ENCODE measurements at regions not wholly inside any gene's neighbourhood (a gene's known extent, or its start where the extent isn't known, plus 50 kb on each side); places are given as distances from the start of the nearest gene placed in this dataset.

GRCh38 chr22:34722901-34723300 lies 343.1 kb upstream of the ISX start:
- no peaks in the 10 kb centered on the region for H3K27me3 ChIP-seq (ENCODE audit: insufficient read depth, low read length, poor library complexity, severe bottlenecking)
- Mint-ChIP-seq H3K36me3 (peaks cover 0 to 2% (median 0%) of the 10 kb centered on the region in 3 donors), H3K4me1 (no peaks in the 10 kb centered on the region), H3K27ac (no peak overlapping the region), H3K27me3 (peaks cover 8 to 9% of the 10 kb centered on the region in 2 donors), H3K4me3 (no peak overlapping the region), H3K9me3 (peaks cover 23 to 32% (median 26%) of the 10 kb centered on the region in 5 donors)
- no peaks in the 10 kb centered on the region for H3K9me3 ChIP-seq (ENCODE audit: low read length)
- no peak overlapping the region for H3K27ac ChIP-seq (ENCODE audit: low read depth, low read length)
- DNase-seq = no peak
- no peak overlapping the region for H3K4me3 ChIP-seq (ENCODE audit: low read length)
- no peaks in the 10 kb centered on the region for H3K4me1 ChIP-seq (ENCODE audit: insufficient read depth, low read length)
- POLR2A ChIA-PET = no interaction called here
- H3K36me3 ChIP-seq (ENCODE audit: insufficient read depth, low read length) = no peaks in the 10 kb centered on the region
- CTCF ChIA-PET = no interaction called here

GRCh38 chr22:34736081-34736480 lies 329.9 kb upstream of the ISX start:
- H3K4me1 ChIP-seq (ENCODE audit: insufficient read depth, low read length) = no peaks in the 10 kb centered on the region
- no peaks in the 10 kb centered on the region for H3K9me3 ChIP-seq (ENCODE audit: low read length)
- no peaks in the 10 kb centered on the region for H3K36me3 ChIP-seq (ENCODE audit: insufficient read depth, low read length)
- CTCF ChIA-PET = no interaction called here
- H3K9me3 Mint-ChIP-seq = no peaks in the 10 kb centered on the region
- POLR2A ChIA-PET = no interaction called here
- H3K27me3 ChIP-seq (ENCODE audit: insufficient read depth, low read length, poor library complexity, severe bottlenecking) = no peaks in the 10 kb centered on the region
- no peaks in the 10 kb centered on the region for H3K36me3 Mint-ChIP-seq
- H3K27ac ChIP-seq (ENCODE audit: low read depth, low read length) = no peak overlapping the region
- DNase-seq = no peak
- H3K4me3 Mint-ChIP-seq = no peak overlapping the region
- no peak overlapping the region for H3K27ac Mint-ChIP-seq
- no peaks in the 10 kb centered on the region for H3K27me3 Mint-ChIP-seq
- H3K4me1 Mint-ChIP-seq = no peaks in the 10 kb centered on the region
- no peak overlapping the region for H3K4me3 ChIP-seq (ENCODE audit: low read length)

- H3K36me3 Mint-ChIP-seq = no peaks in the 10 kb centered on the region
- CTCF ChIA-PET = interaction anchor here (0.6 kb wide), 1 partner anchor 1430 kb away, joined by 3 read pairs; no protein-coding TSS in a partner anchor
- POLR2A ChIA-PET = no interaction called here
Measured at GRCh38 chr22:34738661-34739400, 327.1 kb upstream of the ISX start.

GRCh38 chr22:34743110-34743751 lies 322.7 kb upstream of the ISX start:
- Histone ChIP-seq H3K4me1 (ENCODE audit: insufficient read depth, low read length) (no peaks in the 10 kb centered on the region), H3K4me3 (ENCODE audit: low read length) (no peak overlapping the region), H3K27me3 (ENCODE audit: insufficient read depth, low read length, poor library complexity, severe bottlenecking) (no peaks in the 10 kb centered on the region), H3K27ac (ENCODE audit: low read depth, low read length) (no peak overlapping the region), H3K36me3 (ENCODE audit: insufficient read depth, low read length) (no peaks in the 10 kb centered on the region), H3K9me3 (ENCODE audit: low read length) (no peaks in the 10 kb centered on the region)
- POLR2A ChIA-PET = no interaction called here
- Mint-ChIP-seq H3K27ac (no peak overlapping the region), H3K4me1 (no peaks in the 10 kb centered on the region), H3K27me3 (peaks cover 0 to 2% of the 10 kb centered on the region in 2 donors), H3K36me3 (no peaks in the 10 kb centered on the region), H3K9me3 (peaks cover 0 to 3% (median under 1%) of the 10 kb centered on the region in 5 donors), H3K4me3 (no peak overlapping the region)
- no peak for DNase-seq
- CTCF ChIA-PET = no interaction called here

More at GRCh38 chr22:34738661-34739400, 327.1 kb upstream of the ISX start:
- Histone ChIP-seq H3K4me3 (ENCODE audit: low read length) (no peak overlapping the region), H3K36me3 (ENCODE audit: insufficient read depth, low read length) (no peaks in the 10 kb centered on the region), H3K27me3 (ENCODE audit: insufficient read depth, low read length, poor library complexity, severe bottlenecking) (no peaks in the 10 kb centered on the region), H3K9me3 (ENCODE audit: low read length) (no peaks in the 10 kb centered on the region), H3K4me1 (ENCODE audit: insufficient read depth, low read length) (no peaks in the 10 kb centered on the region), H3K27ac (ENCODE audit: low read depth, low read length) (no peak overlapping the region)
- Mint-ChIP-seq H3K27me3 (peaks cover 0 to 2% of the 10 kb centered on the region in 2 donors), H3K4me1 (no peaks in the 10 kb centered on the region), H3K4me3 (no peak overlapping the region), H3K27ac (no peak overlapping the region), H3K9me3 (peaks cover 0 to 3% (median 0%) of the 10 kb centered on the region in 5 donors)
- no peak for DNase-seq

GRCh38 chr22:34760276-34761008 lies 305.5 kb upstream of the ISX start:
- DNase-seq = no peak
- Histone ChIP-seq H3K9me3 (ENCODE audit: low read length) (no peaks in the 10 kb centered on the region), H3K4me1 (ENCODE audit: insufficient read depth, low read length) (no peaks in the 10 kb centered on the region), H3K4me3 (ENCODE audit: low read length) (no peak overlapping the region), H3K36me3 (ENCODE audit: insufficient read depth, low read length) (no peaks in the 10 kb centered on the region), H3K27ac (ENCODE audit: low read depth, low read length) (no peak overlapping the region), H3K27me3 (ENCODE audit: insufficient read depth, low read length, poor library complexity, severe bottlenecking) (no peaks in the 10 kb centered on the region)
- H3K4me1 Mint-ChIP-seq = no peaks in the 10 kb centered on the region
- H3K9me3 Mint-ChIP-seq = peaks cover 0 to 12% (median 0%) of the 10 kb centered on the region in 5 donors
- CTCF ChIA-PET = no interaction called here
- no peaks in the 10 kb centered on the region for H3K36me3 Mint-ChIP-seq
- POLR2A ChIA-PET = no interaction called here
- no peak overlapping the region for H3K27ac Mint-ChIP-seq
- H3K27me3 Mint-ChIP-seq = peaks cover 0 to 3% of the 10 kb centered on the region in 2 donors
- H3K4me3 Mint-ChIP-seq = no peak overlapping the region

- ChIA-PET CTCF (no interaction called here), POLR2A (no interaction called here)
- Mint-ChIP-seq H3K36me3 (no peaks in the 10 kb centered on the region), H3K4me3 (no peak overlapping the region), H3K27me3 (peaks cover 0 to 3% of the 10 kb centered on the region in 2 donors), H3K9me3 (peaks cover 0 to 11% (median 0%) of the 10 kb centered on the region in 5 donors), H3K27ac (no peak overlapping the region), H3K4me1 (no peaks in the 10 kb centered on the region)
- no peaks in the 10 kb centered on the region for H3K4me1 ChIP-seq (ENCODE audit: insufficient read depth, low read length)
- no peak overlapping the region for H3K4me3 ChIP-seq (ENCODE audit: low read length)
- DNase-seq = no peak
- H3K36me3 ChIP-seq (ENCODE audit: insufficient read depth, low read length) = no peaks in the 10 kb centered on the region
- H3K9me3 ChIP-seq (ENCODE audit: low read length) = no peaks in the 10 kb centered on the region
- H3K27me3 ChIP-seq (ENCODE audit: insufficient read depth, low read length, poor library complexity, severe bottlenecking) = no peaks in the 10 kb centered on the region
- no peak overlapping the region for H3K27ac ChIP-seq (ENCODE audit: low read depth, low read length)
Measured at GRCh38 chr22:34761111-34761510, 304.8 kb upstream of the ISX start.

GRCh38 chr22:34763496-34763895 lies 302.5 kb upstream of the ISX start:
- no peaks in the 10 kb centered on the region for H3K9me3 ChIP-seq (ENCODE audit: low read length)

GRCh38 chr22:34765115-34765514 lies 300.8 kb upstream of the ISX start:
- ChIA-PET CTCF (no interaction called here), POLR2A (no interaction called here)
- Histone ChIP-seq H3K27ac (ENCODE audit: low read depth, low read length) (no peak overlapping the region), H3K4me3 (ENCODE audit: low read length) (no peak overlapping the region), H3K4me1 (ENCODE audit: insufficient read depth, low read length) (no peaks in the 10 kb centered on the region), H3K36me3 (ENCODE audit: insufficient read depth, low read length) (no peaks in the 10 kb centered on the region), H3K27me3 (ENCODE audit: insufficient read depth, low read length, poor library complexity, severe bottlenecking) (no peaks in the 10 kb centered on the region), H3K9me3 (ENCODE audit: low read length) (no peaks in the 10 kb centered on the region)
- peaks cover 0 to 4% (median 0%) of the 10 kb centered on the region in 5 donors for H3K9me3 Mint-ChIP-seq
- no peak overlapping the region for H3K27ac Mint-ChIP-seq
- H3K27me3 Mint-ChIP-seq = peaks cover 0 to 5% of the 10 kb centered on the region in 2 donors
- no peaks in the 10 kb centered on the region for H3K36me3 Mint-ChIP-seq
- no peaks in the 10 kb centered on the region for H3K4me1 Mint-ChIP-seq
- H3K4me3 Mint-ChIP-seq = no peak overlapping the region
- DNase-seq = no peak

More at GRCh38 chr22:34763496-34763895, 302.5 kb upstream of the ISX start:
- peak overlapping the region in 1 of 8 donors; percentile 34 for H3K27ac Mint-ChIP-seq
- H3K36me3 ChIP-seq (ENCODE audit: insufficient read depth, low read length) = no peaks in the 10 kb centered on the region
- no peak overlapping the region for H3K4me3 Mint-ChIP-seq
- peaks cover 0 to 3% of the 10 kb centered on the region in 2 donors for H3K27me3 Mint-ChIP-seq
- no peaks in the 10 kb centered on the region for H3K4me1 ChIP-seq (ENCODE audit: insufficient read depth, low read length)
- H3K27me3 ChIP-seq (ENCODE audit: insufficient read depth, low read length, poor library complexity, severe bottlenecking) = no peaks in the 10 kb centered on the region
- peaks cover 0 to 4% (median 0%) of the 10 kb centered on the region in 5 donors for H3K9me3 Mint-ChIP-seq
- no peak for DNase-seq
- ChIA-PET CTCF (no interaction called here), POLR2A (no interaction called here)
- H3K36me3 Mint-ChIP-seq = no peaks in the 10 kb centered on the region
- H3K4me1 Mint-ChIP-seq = no peaks in the 10 kb centered on the region
- H3K27ac ChIP-seq (ENCODE audit: low read depth, low read length) = no peak overlapping the region
- no peak overlapping the region for H3K4me3 ChIP-seq (ENCODE audit: low read length)
